ENCODE measurements at regions not wholly inside any gene's neighbourhood (a gene's known extent, or its start where the extent isn't known, plus 50 kb on each side); places are given as distances from the start of the nearest gene placed in this dataset.

GRCh38 chr3:153448151-153448829 is 286.3 kb downstream of the RAP2B start:
- TF ChIP-seq CTCF (conservative IDR thresholded peaks at IDR 0.05; ENCODE audit: low read length): no peak
- TF ChIP-seq EZH2phosphoT487 (IDR thresholded peaks at IDR 0.05; ENCODE audit: borderline replicate concordance, low read depth, low read length): no peak
